HFFc6 (cell line): ENCODE measurements at regions not wholly inside any gene's neighbourhood (a gene's known extent, or its start where the extent isn't known, plus 50 kb on each side); places are given as distances from the start of the nearest gene placed in this dataset.

Experiments
- DNase-seq: peaks from one replicate; pipeline ENCODE4 v3.0.0-alpha.2; 2018
- H3K27ac Mint-ChIP-seq: 2 replicates; pipeline ENCODE4 v1.8.0; 2020; ENCODE audit warnings: mild to moderate bottlenecking, mixed read lengths
- H3K27me3 Mint-ChIP-seq: 2 replicates; pipeline ENCODE4 v1.8.0; 2021; ENCODE audit warnings: mild to moderate bottlenecking, moderate library complexity, mixed read lengths; ENCODE audit not compliant: insufficient read depth
- H3K36me3 Mint-ChIP-seq: 2 replicates; pipeline ENCODE4 v1.8.0; 2021; ENCODE audit warnings: low read depth, mixed read lengths
- H3K4me1 Mint-ChIP-seq: 2 replicates; pipeline ENCODE4 v1.8.0; 2020; ENCODE audit warnings: low read depth, mixed read lengths
- H3K4me3 Mint-ChIP-seq: 2 replicates; pipeline ENCODE4 v1.8.0; 2020; ENCODE audit warnings: mild to moderate bottlenecking, moderate library complexity, mixed read lengths
- H3K9me3 Mint-ChIP-seq: 2 replicates; pipeline ENCODE4 v1.8.0; 2020; ENCODE audit warnings: mild to moderate bottlenecking, mixed read lengths
- TF ChIP-seq, protein P1 (sequence below): fragments of 200-600 bp; sonication (generic); IDR thresholded peaks from 2 replicates; pipeline ENCODE4 v1.5.0; 2021; ENCODE audit warnings: antibody characterized with exemption, mild to moderate bottlenecking

DNA sequence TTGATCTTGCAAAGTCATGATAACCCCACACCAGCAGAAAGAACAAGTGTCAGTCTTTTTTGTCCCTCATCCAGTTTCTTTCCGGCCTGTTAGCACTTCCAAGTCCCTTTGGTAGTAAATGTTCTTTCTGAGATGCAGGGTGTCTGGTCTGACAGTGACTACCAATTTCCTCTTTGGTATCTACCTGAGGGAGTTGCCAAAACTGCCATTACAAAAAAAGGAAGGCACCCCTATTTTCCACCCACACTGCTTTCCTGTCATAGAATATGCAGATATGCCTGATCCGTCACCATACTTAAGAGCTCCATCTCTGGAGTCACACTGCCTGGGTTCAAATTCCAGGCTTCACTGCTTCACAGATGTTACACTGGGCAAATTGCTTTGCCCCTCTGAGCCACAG, 72.4 kb downstream of the ZNF281 start:
- peak overlapping the region; percentile 84 for H3K27ac Mint-ChIP-seq
- no peak overlapping the region for H3K4me3 Mint-ChIP-seq
- TF ChIP-seq, protein P1, sequence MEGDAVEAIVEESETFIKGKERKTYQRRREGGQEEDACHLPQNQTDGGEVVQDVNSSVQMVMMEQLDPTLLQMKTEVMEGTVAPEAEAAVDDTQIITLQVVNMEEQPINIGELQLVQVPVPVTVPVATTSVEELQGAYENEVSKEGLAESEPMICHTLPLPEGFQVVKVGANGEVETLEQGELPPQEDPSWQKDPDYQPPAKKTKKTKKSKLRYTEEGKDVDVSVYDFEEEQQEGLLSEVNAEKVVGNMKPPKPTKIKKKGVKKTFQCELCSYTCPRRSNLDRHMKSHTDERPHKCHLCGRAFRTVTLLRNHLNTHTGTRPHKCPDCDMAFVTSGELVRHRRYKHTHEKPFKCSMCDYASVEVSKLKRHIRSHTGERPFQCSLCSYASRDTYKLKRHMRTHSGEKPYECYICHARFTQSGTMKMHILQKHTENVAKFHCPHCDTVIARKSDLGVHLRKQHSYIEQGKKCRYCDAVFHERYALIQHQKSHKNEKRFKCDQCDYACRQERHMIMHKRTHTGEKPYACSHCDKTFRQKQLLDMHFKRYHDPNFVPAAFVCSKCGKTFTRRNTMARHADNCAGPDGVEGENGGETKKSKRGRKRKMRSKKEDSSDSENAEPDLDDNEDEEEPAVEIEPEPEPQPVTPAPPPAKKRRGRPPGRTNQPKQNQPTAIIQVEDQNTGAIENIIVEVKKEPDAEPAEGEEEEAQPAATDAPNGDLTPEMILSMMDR = no peak
- DNase-seq = no peak
- peaks cover under 1% of the 10 kb centered on the region; the same call in 1 of the 2 replicates for H3K36me3 Mint-ChIP-seq
- H3K27me3 Mint-ChIP-seq = no peaks in the 10 kb centered on the region
- no peaks in the 10 kb centered on the region for H3K9me3 Mint-ChIP-seq
- H3K4me1 Mint-ChIP-seq = peaks cover 69% of the 10 kb centered on the region

DNA sequence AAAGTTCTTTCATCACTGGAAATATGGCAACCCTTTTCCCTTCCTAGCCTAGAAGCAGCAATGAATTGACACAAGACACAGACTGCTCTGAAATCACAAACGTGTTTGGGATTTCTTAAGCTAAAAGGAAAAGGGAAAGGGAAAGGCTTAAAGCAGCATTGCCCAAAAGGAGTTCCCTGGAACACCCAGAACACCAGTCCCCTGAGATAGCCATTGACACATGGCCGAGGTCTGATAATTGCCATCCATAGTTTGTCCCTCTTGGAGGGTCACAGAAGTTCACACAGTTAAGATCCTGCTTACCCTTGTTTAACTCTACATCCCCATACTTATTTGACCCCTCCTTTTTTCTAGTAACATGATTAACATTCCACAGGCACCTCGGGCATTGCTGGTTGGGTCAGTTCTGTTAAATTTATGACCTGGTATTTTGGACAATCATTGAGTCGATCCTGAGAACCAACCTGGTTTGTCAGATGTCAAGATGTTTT, 72.9 kb downstream of the ZNF281 start:
- Mint-ChIP-seq H3K27ac (peak overlapping the region; percentile 84), H3K4me3 (peak overlapping the region; percentile 67), H3K27me3 (no peaks in the 10 kb centered on the region), H3K9me3 (no peaks in the 10 kb centered on the region), H3K36me3 (no peaks in the 10 kb centered on the region), H3K4me1 (peaks cover 64% of the 10 kb centered on the region)
- no peak for DNase-seq
- TF ChIP-seq, protein P1 = no peak

DNA sequence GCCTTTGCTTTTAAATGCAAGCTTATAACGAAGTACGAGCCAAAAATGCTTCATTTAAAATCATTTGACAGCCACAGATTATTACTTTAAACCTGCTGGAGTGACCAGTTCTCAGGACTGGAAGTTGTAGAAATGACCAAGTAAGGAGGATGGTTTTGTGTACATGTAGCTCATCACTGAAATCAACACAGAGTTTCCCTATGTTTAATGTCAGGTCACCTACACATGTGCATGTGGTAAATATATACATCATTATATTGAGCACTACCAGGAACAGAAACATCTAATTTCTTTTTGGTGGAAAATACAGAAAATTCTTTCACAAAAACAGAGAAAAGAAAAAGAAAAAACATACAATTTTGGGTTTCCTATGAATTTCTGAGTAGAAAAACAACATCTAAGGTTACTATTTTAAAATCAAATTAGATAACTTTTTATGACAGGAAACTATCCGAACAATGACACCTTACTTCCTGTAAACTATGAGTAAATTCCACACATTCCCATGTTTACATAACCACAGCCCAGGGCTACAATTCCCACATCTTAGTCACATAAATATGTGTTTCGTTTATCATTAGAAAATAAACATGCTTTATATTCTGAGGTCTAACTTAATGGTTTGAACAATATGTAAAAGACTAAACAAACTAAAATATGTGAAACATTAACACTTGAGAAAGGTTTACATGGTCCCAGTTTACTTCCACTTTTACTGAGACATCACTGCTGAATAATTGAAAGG, 73.6 kb downstream of the ZNF281 start:
- Mint-ChIP-seq H3K4me3 (peak overlapping the region; percentile 67), H3K27me3 (no peaks in the 10 kb centered on the region), H3K36me3 (no peaks in the 10 kb centered on the region), H3K9me3 (no peaks in the 10 kb centered on the region), H3K27ac (peak overlapping the region; percentile 84), H3K4me1 (peaks cover 62% of the 10 kb centered on the region)
- peak; percentile 43 for DNase-seq
- TF ChIP-seq, protein P1 = no peak

DNA sequence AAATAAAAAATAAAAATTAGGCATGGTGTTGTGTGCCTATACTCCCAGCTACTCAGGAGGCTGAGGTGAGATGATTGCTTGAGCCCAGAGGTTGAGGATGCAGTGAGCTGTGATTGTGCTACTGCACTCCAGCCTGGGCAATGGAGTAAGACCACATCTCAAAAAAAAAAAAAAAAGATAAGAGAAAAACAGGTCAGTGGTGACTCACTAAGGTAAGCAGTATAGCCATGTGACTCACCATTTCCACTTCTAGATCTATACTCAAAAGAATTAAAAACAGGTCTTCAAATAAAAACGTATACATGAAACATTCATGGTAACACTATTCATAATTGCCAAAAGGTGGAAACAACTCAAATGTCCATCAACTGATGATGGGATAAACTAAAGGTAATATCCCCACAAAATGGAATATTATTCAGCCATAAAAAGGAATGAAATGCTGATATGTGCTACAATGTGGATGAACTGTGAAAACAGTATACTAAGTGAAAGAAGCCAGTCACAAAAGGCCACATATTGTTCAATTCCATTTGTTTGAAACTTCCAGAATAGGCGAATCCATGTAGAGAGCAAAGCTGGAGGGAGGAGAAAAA, 75.1 kb downstream of the ZNF281 start:
- no peak overlapping the region for H3K27ac Mint-ChIP-seq
- TF ChIP-seq, protein P1 = no peak
- H3K4me1 Mint-ChIP-seq = peaks cover 62% of the 10 kb centered on the region
- H3K36me3 Mint-ChIP-seq = no peaks in the 10 kb centered on the region
- H3K27me3 Mint-ChIP-seq = no peaks in the 10 kb centered on the region
- H3K9me3 Mint-ChIP-seq = no peaks in the 10 kb centered on the region
- no peak for DNase-seq
- H3K4me3 Mint-ChIP-seq = no peak overlapping the region

DNA sequence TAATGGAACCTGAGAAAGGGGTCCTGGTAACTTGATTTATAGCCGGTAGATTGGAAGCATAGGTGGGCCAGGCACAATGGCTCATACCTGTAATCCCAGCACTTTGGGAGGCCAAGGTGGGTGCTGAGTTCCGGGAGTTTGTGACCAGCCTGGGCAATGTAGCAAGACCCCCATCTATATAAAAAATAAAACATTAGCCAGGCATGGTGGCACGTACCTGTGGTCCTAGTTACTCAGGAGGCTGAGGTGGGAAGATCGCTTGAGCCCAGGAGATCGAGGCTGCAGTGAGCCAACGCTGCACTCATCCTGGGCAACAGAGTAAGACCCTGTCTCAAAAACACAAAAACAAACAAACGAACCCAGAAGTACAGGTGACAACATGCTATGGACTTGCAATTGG, 76.5 kb downstream of the ZNF281 start:
- DNase-seq = no peak
- peaks cover 61% of the 10 kb centered on the region for H3K4me1 Mint-ChIP-seq
- H3K9me3 Mint-ChIP-seq = no peaks in the 10 kb centered on the region
- no peaks in the 10 kb centered on the region for H3K27me3 Mint-ChIP-seq
- H3K36me3 Mint-ChIP-seq = no peaks in the 10 kb centered on the region
- H3K4me3 Mint-ChIP-seq = no peak overlapping the region
- no peak overlapping the region for H3K27ac Mint-ChIP-seq
- TF ChIP-seq, protein P1 = no peak
